ENCODE measurements at regions not wholly inside any gene's neighbourhood (a gene's known extent, or its start where the extent isn't known, plus 50 kb on each side); places are given as distances from the start of the nearest gene placed in this dataset.
"Not testable (repeated sequence)": the region's sequence is repeated elsewhere in the genome, so short reads cannot be mapped to it uniquely, and the experiment has no call there.

GRCh38 chr12:90827567-90827966 is 127.4 kb downstream of the CCER1 start:
- DNase-seq: no peak

GRCh38 chr12:90826036-90826435 is 128.9 kb downstream of the CCER1 start:
- no peak for DNase-seq

GRCh38 chr12:90823859-90824258 is 131.1 kb downstream of the CCER1 start:
- DNase-seq: no peak

GRCh38 chr12:90819709-90820108 is 135.3 kb downstream of the CCER1 start:
- no peak for DNase-seq

GRCh38 chr12:90816353-90817089 is 138.5 kb downstream of the CCER1 start:
- DNase-seq: no peak

- DNase-seq: no peak
Measured at GRCh38 chr12:90809940-90810339, 145.0 kb downstream of the CCER1 start.

GRCh38 chr12:90808568-90808967 is 146.4 kb downstream of the CCER1 start:
- no peak for DNase-seq

GRCh38 chr12:90802727-90803126 is 152.2 kb downstream of the CCER1 start:
- DNase-seq: no peak

- DNase-seq: no peak
Measured at GRCh38 chr12:90801776-90802175, 153.2 kb downstream of the CCER1 start.

GRCh38 chr12:90794212-90794611 is 160.8 kb downstream of the CCER1 start:
- DNase-seq: no peak

- DNase-seq: not testable (repeated sequence)
Measured at GRCh38 chr12:90792718-90793117, 162.3 kb downstream of the CCER1 start.

GRCh38 chr12:90791445-90791844 is 163.5 kb downstream of the CCER1 start:
- DNase-seq: no peak

GRCh38 chr12:90790747-90791146 is 164.2 kb downstream of the CCER1 start:
- DNase-seq: no peak

GRCh38 chr12:90773491-90773890 is 181.5 kb downstream of the CCER1 start:
- no peak for DNase-seq

GRCh38 chr12:90770861-90771260 is 184.1 kb downstream of the CCER1 start:
- DNase-seq: no peak

GRCh38 chr12:90757957-90758356 is 197.0 kb downstream of the CCER1 start:
- DNase-seq: no peak

- DNase-seq: no peak
Measured at GRCh38 chr12:90745211-90745610, 209.8 kb downstream of the CCER1 start.

- DNase-seq: peak in 1 of 2 experiments; percentile 4
Measured at GRCh38 chr12:90741611-90742010, 213.4 kb downstream of the CCER1 start.

- no peak for DNase-seq
Measured at GRCh38 chr12:90729736-90730135, 225.2 kb downstream of the CCER1 start.

- no peak for DNase-seq
Measured at GRCh38 chr12:90712671-90713070, 242.3 kb downstream of the CCER1 start.

- DNase-seq: no peak
Measured at GRCh38 chr12:90710711-90711110, 244.3 kb downstream of the CCER1 start.

GRCh38 chr12:90706036-90706435 is 248.9 kb downstream of the CCER1 start:
- no peak for DNase-seq

- no peak for DNase-seq
Measured at GRCh38 chr12:90695415-90695814, 259.6 kb downstream of the CCER1 start.

- DNase-seq: no peak
Measured at GRCh38 chr12:90690120-90690519, 264.9 kb downstream of the CCER1 start.

- not testable (repeated sequence) for DNase-seq
Measured at GRCh38 chr12:90687682-90688081, 267.3 kb downstream of the CCER1 start.

Measured in SHP77 (cell line).